Lower lobe of right lung (tissue), 2 donors: ENCODE measurements at regions not wholly inside any gene's neighbourhood (a gene's known extent, or its start where the extent isn't known, plus 50 kb on each side); places are given as distances from the start of the nearest gene placed in this dataset.
"Not testable (repeated sequence)": the region's sequence is repeated elsewhere in the genome, so short reads cannot be mapped to it uniquely, and the experiment has no call there.

Experiments
- ATAC-seq, 2 donors: fragments of 200-7000 bp; cut with Tn5 transposase; one replicate each; pipeline ENCODE4 v1.9.1; 2020 to 2022; ENCODE audit warnings: mild to moderate bottlenecking in 2 of 2, moderate library complexity in 2 of 2
- DNase-seq: peaks from one replicate; pipeline ENCODE4 v3.0.0-alpha.2; 2020
- H3K27ac ChIP-seq: fragments of 200-600 bp; one replicate; pipeline ENCODE4 v1.8.0; 2022
- H3K27me3 ChIP-seq: fragments of 200-600 bp; one replicate; pipeline ENCODE4 v1.8.0; 2022; ENCODE audit warnings: low read depth
- H3K36me3 ChIP-seq: fragments of 200-600 bp; one replicate; pipeline ENCODE4 v1.8.0; 2022; ENCODE audit warnings: mild to moderate bottlenecking
- H3K4me1 ChIP-seq: fragments of 200-600 bp; one replicate; pipeline ENCODE4 v1.8.0; 2022
- H3K4me3 ChIP-seq: fragments of 200-600 bp; one replicate; pipeline ENCODE4 v1.8.0; 2022; ENCODE audit warnings: mild to moderate bottlenecking
- H3K9me3 ChIP-seq: fragments of 200-600 bp; one replicate; pipeline ENCODE4 v1.8.0; 2022
- intact Hi-C: fragments of 100-400 bp; cut with DNase I; formaldehyde crosslinking; loops from one replicate; pipeline ENCODE4 v1.11.0; 2022
- TF ChIP-seq, protein P1 (sequence below): fragments of 200-600 bp; IDR thresholded peaks from one replicate; pipeline ENCODE4 v1.8.0; 2022; ENCODE audit warnings: antibody characterized with exemption, mild to moderate bottlenecking
- donor health status: DM: no; HTN: yes; CAD: no; lungs with severe emphysema.

DNA sequence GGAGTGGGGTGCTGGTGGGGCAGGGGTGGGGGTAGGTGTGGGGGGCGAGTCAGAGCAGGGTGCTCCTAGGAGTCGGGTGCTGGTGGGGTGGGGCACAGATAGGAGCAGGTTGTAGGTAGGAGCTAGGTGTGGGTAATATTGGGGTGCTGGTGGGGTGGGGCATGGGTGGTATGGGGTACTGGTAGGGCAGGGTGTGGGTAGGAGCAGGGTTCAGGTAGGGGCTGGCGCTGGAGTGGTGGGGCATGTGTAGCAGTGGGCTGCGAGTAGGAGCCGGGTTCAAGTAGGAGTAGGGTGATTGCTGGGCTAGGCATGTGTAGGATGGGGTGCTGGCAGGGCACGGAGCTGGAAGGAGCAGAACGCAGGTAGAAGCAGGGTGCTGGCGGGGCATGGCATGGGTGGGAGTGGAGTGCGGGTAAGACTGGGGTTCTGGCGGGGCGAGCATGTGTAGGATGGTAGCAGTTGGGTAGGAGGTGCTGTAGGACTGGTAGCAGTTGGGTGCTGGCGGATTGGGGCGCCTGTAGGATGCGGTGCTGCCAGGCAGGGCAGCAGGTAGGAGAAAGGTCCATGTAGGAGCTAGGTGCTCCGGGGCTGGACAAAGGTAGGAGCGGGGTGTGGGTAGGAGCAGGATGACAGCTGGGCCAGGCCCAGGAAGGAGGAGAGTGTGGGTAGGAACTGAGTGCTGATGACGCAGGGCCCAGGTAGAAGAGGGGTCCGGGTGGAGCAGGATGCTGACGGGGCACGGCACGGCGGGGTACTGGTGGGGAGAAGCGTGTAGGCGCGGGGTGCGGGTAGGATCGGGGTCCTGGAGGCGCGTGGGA, 105.5 kb upstream of the SIMC1 start:
- DNase-seq (no peak), ATAC-seq (peak in 1 of 2 donors; percentile 50)
- H3K27ac ChIP-seq = no peak overlapping the region
- H3K9me3 ChIP-seq = no peaks in the 10 kb centered on the region
- H3K4me3 ChIP-seq = no peak overlapping the region
- no peaks in the 10 kb centered on the region for H3K36me3 ChIP-seq
- intact Hi-C loops = no loop called here
- H3K27me3 ChIP-seq = peaks cover 4% of the 10 kb centered on the region
- H3K4me1 ChIP-seq = no peaks in the 10 kb centered on the region
- TF ChIP-seq, protein P1, sequence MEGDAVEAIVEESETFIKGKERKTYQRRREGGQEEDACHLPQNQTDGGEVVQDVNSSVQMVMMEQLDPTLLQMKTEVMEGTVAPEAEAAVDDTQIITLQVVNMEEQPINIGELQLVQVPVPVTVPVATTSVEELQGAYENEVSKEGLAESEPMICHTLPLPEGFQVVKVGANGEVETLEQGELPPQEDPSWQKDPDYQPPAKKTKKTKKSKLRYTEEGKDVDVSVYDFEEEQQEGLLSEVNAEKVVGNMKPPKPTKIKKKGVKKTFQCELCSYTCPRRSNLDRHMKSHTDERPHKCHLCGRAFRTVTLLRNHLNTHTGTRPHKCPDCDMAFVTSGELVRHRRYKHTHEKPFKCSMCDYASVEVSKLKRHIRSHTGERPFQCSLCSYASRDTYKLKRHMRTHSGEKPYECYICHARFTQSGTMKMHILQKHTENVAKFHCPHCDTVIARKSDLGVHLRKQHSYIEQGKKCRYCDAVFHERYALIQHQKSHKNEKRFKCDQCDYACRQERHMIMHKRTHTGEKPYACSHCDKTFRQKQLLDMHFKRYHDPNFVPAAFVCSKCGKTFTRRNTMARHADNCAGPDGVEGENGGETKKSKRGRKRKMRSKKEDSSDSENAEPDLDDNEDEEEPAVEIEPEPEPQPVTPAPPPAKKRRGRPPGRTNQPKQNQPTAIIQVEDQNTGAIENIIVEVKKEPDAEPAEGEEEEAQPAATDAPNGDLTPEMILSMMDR = no peak

DNA sequence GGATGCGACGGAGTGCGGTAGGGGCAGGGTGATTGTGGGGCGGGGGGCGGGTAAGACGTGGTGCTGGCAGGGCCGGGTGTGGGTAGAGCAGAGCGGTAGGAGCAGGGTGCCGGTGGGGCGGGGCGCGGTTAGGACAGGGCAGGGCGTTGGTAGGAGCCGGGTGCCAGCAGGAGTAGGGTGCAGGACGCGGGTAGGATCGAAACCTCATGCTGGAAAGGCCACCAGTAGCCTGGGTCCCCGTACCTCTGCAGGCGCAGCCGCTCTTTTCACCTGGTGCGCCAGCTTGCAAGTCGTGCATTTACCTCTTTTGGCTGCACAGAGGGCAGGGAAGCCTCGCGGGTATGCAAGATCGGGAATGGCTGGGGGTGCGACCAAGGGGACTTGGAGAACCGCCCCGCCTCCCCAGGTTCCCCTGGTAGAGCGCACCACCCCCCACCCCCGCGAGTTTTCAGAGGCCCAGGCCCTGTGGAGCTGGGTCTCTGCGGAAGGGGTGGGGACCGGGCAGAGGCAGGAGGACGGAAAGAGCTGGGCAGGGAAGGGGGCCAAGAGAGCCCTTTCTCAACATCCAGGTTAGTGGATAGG, 104.8 kb upstream of the SIMC1 start:
- Histone ChIP-seq H3K27me3 (peaks cover 4% of the 10 kb centered on the region), H3K9me3 (no peaks in the 10 kb centered on the region), H3K4me3 (peak overlapping the region; percentile 23), H3K27ac (no peak overlapping the region), H3K36me3 (no peaks in the 10 kb centered on the region), H3K4me1 (no peaks in the 10 kb centered on the region)
- intact Hi-C loops = no loop called here
- DNase-seq = no peak
- ATAC-seq = peak; percentile 55 to 71
- TF ChIP-seq, protein P1 = no peak

DNA sequence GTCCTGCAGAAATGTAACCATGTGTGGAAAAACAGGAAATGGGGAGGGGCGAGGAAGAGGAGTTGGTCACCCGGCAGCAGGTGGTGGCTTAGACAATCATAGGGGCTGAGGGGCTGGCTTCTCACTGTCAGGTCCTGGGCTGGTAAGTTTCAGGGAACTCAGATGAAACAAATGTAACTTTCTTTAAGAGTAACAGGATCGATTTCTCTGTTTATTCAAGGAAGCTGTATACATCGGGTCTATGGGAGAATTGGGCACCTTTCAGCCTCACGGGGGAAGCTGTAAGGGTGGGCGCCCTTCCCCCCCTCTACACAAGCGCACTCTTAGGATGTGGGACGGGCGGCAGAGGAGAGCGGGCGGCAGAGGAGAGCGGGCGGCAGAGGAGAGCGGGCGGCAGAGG, 104.3 kb upstream of the SIMC1 start:
- peaks cover 4% of the 10 kb centered on the region for H3K27me3 ChIP-seq
- intact Hi-C loops = no loop called here
- H3K4me3 ChIP-seq = peak overlapping the region; percentile 23
- ATAC-seq = peak in 1 of 2 donors; percentile 16
- H3K9me3 ChIP-seq = no peaks in the 10 kb centered on the region
- H3K27ac ChIP-seq = no peak overlapping the region
- H3K4me1 ChIP-seq = no peaks in the 10 kb centered on the region
- TF ChIP-seq, protein P1 = no peak
- H3K36me3 ChIP-seq = no peaks in the 10 kb centered on the region
- DNase-seq = no peak

DNA sequence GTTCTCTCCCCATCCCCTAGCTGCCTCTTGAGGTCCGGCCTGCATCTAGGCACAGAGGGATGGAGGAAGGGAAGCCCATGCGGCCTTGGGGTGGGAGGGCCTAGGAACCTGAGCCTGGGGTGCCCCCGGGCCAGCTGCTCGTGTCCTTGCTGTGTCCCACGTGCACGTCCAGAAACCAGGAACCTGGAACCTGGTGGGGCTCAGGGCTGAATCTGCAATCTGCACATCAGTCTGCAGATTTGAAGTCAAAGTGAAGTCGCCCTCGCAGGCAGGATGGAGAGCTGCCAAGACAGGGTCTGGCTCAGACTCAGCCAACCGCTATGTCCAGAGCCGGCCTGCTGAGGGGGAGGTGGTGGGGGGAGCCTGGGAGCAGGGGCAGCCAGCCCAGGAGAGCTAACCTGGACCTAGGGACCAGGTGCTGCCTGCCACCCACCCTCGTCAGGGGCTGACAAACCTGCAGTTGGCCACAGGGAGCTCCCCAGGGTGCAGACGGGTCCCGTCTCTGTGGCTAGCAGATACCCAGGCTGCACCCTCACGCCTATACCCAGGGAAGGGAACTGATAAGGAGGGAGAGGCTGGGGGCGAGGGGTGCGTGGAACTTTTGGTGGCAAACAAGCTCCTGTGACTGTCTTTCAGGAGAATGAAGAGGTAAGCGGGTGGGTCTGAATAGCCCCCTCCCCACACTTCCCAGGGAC, 103.5 kb upstream of the SIMC1 start:
- Histone ChIP-seq H3K27me3 (peaks cover 4% of the 10 kb centered on the region), H3K4me3 (no peak overlapping the region), H3K4me1 (no peaks in the 10 kb centered on the region), H3K36me3 (no peaks in the 10 kb centered on the region), H3K27ac (no peak overlapping the region), H3K9me3 (no peaks in the 10 kb centered on the region)
- TF ChIP-seq, protein P1 = no peak
- DNase-seq (no peak), ATAC-seq (peak in 1 of 2 donors; percentile 23)
- intact Hi-C loops = no loop called here

DNA sequence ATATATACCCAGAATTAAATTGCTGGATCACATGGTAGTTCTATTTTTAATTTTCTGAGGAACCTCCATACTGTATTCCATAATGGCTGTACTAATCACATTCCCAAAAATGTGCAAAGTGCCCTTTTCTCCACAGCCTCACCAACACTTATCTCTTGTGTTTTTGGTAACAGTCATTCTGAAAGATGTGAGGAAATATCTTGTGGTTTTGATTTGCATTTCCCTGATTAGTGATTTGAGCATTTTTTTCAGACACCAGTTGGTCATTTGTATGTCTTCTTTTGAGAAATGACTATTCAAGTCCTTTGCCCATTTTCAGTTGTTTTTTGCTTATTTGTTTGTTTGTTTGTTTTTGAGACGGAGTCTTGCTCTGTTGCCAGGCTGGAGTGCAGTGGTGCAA, 98.1 kb upstream of the SIMC1 start:
- DNase-seq, ATAC-seq, H3K36me3 ChIP-seq, H3K4me3 ChIP-seq, intact Hi-C loops, H3K9me3 ChIP-seq, H3K27ac ChIP-seq, H3K27me3 ChIP-seq, H3K4me1 ChIP-seq: not testable (repeated sequence)

DNA sequence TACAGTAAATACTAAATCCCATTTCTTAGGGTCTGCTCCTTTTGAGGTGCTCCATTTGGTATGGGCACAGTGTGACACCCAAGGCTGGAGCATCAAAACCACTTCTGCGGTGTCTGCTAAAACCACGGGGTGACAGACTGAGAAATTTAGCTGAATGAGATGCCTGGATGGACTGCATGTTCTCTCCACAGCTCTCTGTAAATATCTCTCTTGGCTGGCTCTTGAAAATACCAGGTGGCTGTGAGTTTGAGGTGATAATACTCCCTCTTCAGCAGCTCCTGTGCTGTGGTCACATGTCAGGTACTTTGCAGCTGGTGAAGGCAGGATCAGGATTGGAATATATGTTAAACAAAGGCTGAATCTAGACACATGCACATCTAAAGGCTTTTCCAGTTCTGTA, 93.7 kb upstream of the SIMC1 start:
- no peak for ATAC-seq
- Histone ChIP-seq H3K9me3 (no peaks in the 10 kb centered on the region), H3K27ac (no peak overlapping the region), H3K4me1 (no peaks in the 10 kb centered on the region), H3K4me3 (no peak overlapping the region), H3K36me3 (no peaks in the 10 kb centered on the region), H3K27me3 (no peaks in the 10 kb centered on the region)
- TF ChIP-seq, protein P1 = no peak
- DNase-seq = no peak
- intact Hi-C loops = no loop called here

DNA sequence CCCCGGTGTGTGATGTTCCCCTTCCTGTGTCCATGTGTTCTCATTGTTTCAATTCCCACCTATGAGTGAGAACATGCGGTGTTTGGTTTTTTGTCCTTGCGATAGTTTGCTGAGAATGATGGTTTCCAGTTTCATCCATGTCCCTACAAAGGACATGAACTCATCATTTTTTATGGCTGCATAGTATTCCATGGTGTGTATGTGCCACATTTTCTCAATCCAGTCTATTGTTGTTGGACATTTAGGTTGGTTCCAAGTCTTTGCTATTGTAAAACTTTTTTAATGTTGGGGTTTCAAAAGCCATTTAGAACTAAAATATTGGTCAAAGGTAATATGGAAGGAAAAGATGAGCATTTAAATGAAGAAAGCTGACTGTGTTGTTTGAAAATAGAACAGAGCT, 88.3 kb upstream of the SIMC1 start:
- intact Hi-C loops = not testable (repeated sequence)

More for the DNA sequence above, 88.3 kb upstream of the SIMC1 start:
- not testable (repeated sequence) for H3K9me3 ChIP-seq, ATAC-seq, H3K27ac ChIP-seq, H3K4me3 ChIP-seq, H3K27me3 ChIP-seq, DNase-seq, H3K4me1 ChIP-seq, H3K36me3 ChIP-seq
